Activated CD8-positive, alpha-beta T cell treated with anti-CD3 and anti-CD28 coated beads for 36 hours (primary cell): ENCODE measurements at regions not wholly inside any gene's neighbourhood (a gene's known extent, or its start where the extent isn't known, plus 50 kb on each side); places are given as distances from the start of the nearest gene placed in this dataset.

Experiments used
- ATAC-seq: fragments of 200-7000 bp; cut with Tn5 transposase; one replicate; pipeline ENCODE4 v1.10.0; 2021; ENCODE audit warnings: mild to moderate bottlenecking, moderate library complexity
- CTCF ChIA-PET: fragments of 350-600 bp; sonication (Branson Sonifier 250); formaldehyde crosslinking; loops from one replicate; lab custom pipeline; 2021; ENCODE audit warnings: antibody characterized with exemption; lab: Charles Lee
- POLR2A ChIA-PET: fragments of 350-600 bp; sonication (Branson Sonifier 250); formaldehyde crosslinking; loops from one replicate; lab custom pipeline; 2021; ENCODE audit warnings: antibody characterized with exemption; lab: Charles Lee
- DNase-seq: peaks from one replicate; pipeline ENCODE4 v3.0.0-alpha.2; 2020
- H3K27ac Mint-ChIP-seq: one replicate; pipeline ENCODE4 v1.8.0; 2021; ENCODE audit warnings: mild to moderate bottlenecking, mixed read lengths
- H3K27me3 Mint-ChIP-seq: one replicate; pipeline ENCODE4 v1.8.0; 2021; ENCODE audit warnings: mixed read lengths
- H3K36me3 Mint-ChIP-seq: one replicate; pipeline ENCODE4 v1.8.0; 2021; ENCODE audit warnings: low read depth, mixed read lengths
- H3K4me1 Mint-ChIP-seq: one replicate; pipeline ENCODE4 v1.8.0; 2021; ENCODE audit warnings: low read depth, mixed read lengths
- H3K4me3 Mint-ChIP-seq: one replicate; pipeline ENCODE4 v1.8.0; 2021; ENCODE audit warnings: mild to moderate bottlenecking, moderate library complexity, mixed read lengths
- H3K9me3 Mint-ChIP-seq: one replicate; pipeline ENCODE4 v1.8.0; 2021; ENCODE audit warnings: mixed read lengths
- CTCF ChIP-seq: fragments of 200-600 bp; IDR thresholded peaks from one replicate; pipeline ENCODE4 v1.8.0; 2022; ENCODE audit warnings: antibody characterized with exemption, mild to moderate bottlenecking
- intact Hi-C: fragments of 100-400 bp; cut with micrococcal nuclease; formaldehyde crosslinking; loops from one replicate; pipeline ENCODE4 v1.10.0; 2022

GRCh38 chr15:96390986-96391385 is 60.5 kb downstream of the NR2F2 start:
- intact Hi-C loops, result no loop called here
- CTCF ChIA-PET, result no interaction called here
- Mint-ChIP-seq H3K27ac (no peak overlapping the region), H3K9me3 (no peaks in the 10 kb centered on the region), H3K27me3 (peaks cover 8% of the 10 kb centered on the region), H3K4me1 (no peaks in the 10 kb centered on the region), H3K36me3 (no peaks in the 10 kb centered on the region), H3K4me3 (no peak overlapping the region)
- TF ChIP-seq CTCF, result no peak
- ATAC-seq (no peak), DNase-seq (no peak)
- POLR2A ChIA-PET, result no interaction called here

- Mint-ChIP-seq H3K27me3 (peaks cover 9% of the 10 kb centered on the region), H3K9me3 (no peaks in the 10 kb centered on the region), H3K4me1 (no peaks in the 10 kb centered on the region), H3K27ac (no peak overlapping the region), H3K36me3 (no peaks in the 10 kb centered on the region), H3K4me3 (no peak overlapping the region)
- CTCF ChIA-PET, result no interaction called here
- no peak for TF ChIP-seq CTCF
- ATAC-seq, result no peak
- intact Hi-C loops, result no loop called here
- no peak for DNase-seq
- POLR2A ChIA-PET, result no interaction called here
These were observed 62.1 kb downstream of the NR2F2 start for GRCh38 chr15:96392380-96393208.

GRCh38 chr15:96393209-96393513 is 62.7 kb downstream of the NR2F2 start:
- no peak for DNase-seq
- no peak for TF ChIP-seq CTCF
- Mint-ChIP-seq H3K4me3 (no peak overlapping the region), H3K4me1 (no peaks in the 10 kb centered on the region), H3K9me3 (no peaks in the 10 kb centered on the region), H3K36me3 (no peaks in the 10 kb centered on the region), H3K27me3 (peaks cover 13% of the 10 kb centered on the region), H3K27ac (no peak overlapping the region)
- ATAC-seq, result no peak
- ChIA-PET CTCF (no interaction called here), POLR2A (no interaction called here)
- intact Hi-C loops, result no loop called here

- TF ChIP-seq CTCF, result no peak
- DNase-seq, result no peak
- Mint-ChIP-seq H3K9me3 (no peaks in the 10 kb centered on the region), H3K27me3 (peaks cover 17% of the 10 kb centered on the region), H3K4me3 (no peak overlapping the region), H3K4me1 (no peaks in the 10 kb centered on the region), H3K36me3 (no peaks in the 10 kb centered on the region), H3K27ac (no peak overlapping the region)
- POLR2A ChIA-PET, result no interaction called here
- CTCF ChIA-PET, result interaction anchor here (0.6 kb wide), 1 partner anchor 427 kb away, joined by 3 read pairs; no protein-coding TSS in a partner anchor
- no peak for ATAC-seq
- intact Hi-C loops, result no loop called here
These were observed 65.2 kb downstream of the NR2F2 start for GRCh38 chr15:96395687-96396086.

- H3K9me3 Mint-ChIP-seq, result no peaks in the 10 kb centered on the region
- POLR2A ChIA-PET, result no interaction called here
- peaks cover 14% of the 10 kb centered on the region for H3K27me3 Mint-ChIP-seq
- H3K36me3 Mint-ChIP-seq, result no peaks in the 10 kb centered on the region
- DNase-seq, result no peak
- ATAC-seq, result no peak
- H3K4me1 Mint-ChIP-seq, result no peaks in the 10 kb centered on the region
- H3K27ac Mint-ChIP-seq, result no peak overlapping the region
- TF ChIP-seq CTCF, result no peak
- intact Hi-C loops, result no loop called here
- CTCF ChIA-PET, result no interaction called here
- H3K4me3 Mint-ChIP-seq, result no peak overlapping the region
These were observed 68.3 kb downstream of the NR2F2 start for GRCh38 chr15:96398776-96399175.
